ENCODE measurements at regions not wholly inside any gene's neighbourhood (a gene's known extent, or its start where the extent isn't known, plus 50 kb on each side); places are given as distances from the start of the nearest gene placed in this dataset.

GRCh38 chr18:77668219-77668618, 418.6 kb downstream of the GALR1 start:
- TF ChIP-seq, protein P1, sequence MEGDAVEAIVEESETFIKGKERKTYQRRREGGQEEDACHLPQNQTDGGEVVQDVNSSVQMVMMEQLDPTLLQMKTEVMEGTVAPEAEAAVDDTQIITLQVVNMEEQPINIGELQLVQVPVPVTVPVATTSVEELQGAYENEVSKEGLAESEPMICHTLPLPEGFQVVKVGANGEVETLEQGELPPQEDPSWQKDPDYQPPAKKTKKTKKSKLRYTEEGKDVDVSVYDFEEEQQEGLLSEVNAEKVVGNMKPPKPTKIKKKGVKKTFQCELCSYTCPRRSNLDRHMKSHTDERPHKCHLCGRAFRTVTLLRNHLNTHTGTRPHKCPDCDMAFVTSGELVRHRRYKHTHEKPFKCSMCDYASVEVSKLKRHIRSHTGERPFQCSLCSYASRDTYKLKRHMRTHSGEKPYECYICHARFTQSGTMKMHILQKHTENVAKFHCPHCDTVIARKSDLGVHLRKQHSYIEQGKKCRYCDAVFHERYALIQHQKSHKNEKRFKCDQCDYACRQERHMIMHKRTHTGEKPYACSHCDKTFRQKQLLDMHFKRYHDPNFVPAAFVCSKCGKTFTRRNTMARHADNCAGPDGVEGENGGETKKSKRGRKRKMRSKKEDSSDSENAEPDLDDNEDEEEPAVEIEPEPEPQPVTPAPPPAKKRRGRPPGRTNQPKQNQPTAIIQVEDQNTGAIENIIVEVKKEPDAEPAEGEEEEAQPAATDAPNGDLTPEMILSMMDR (conservative IDR thresholded peaks at IDR 0.05 in 1 of 2, IDR thresholded peaks at IDR 0.05 in 1 of 2; ENCODE audit: low read depth in 1 of 2, low read length in 2 of 2), result no peak
- no peak for TF ChIP-seq EZH2 (IDR thresholded peaks at IDR 0.05; ENCODE audit: low read length, missing control alignments)

All from fibroblast of lung (primary cell).